ENCODE measurements at regions not wholly inside any gene's neighbourhood (a gene's known extent, or its start where the extent isn't known, plus 50 kb on each side); places are given as distances from the start of the nearest gene placed in this dataset.

GRCh38 chr21:25528515-25528914 lies 78.8 kb downstream of the MRPL39 start:
- TF ChIP-seq POLR2A (IDR thresholded peaks at IDR 0.05) = no peak
- TF ChIP-seq CTCF (IDR thresholded peaks at IDR 0.05) = no peak

All from lower leg skin (tissue), 3 donors.